ENCODE measurements at regions not wholly inside any gene's neighbourhood (a gene's known extent, or its start where the extent isn't known, plus 50 kb on each side); places are given as distances from the start of the nearest gene placed in this dataset.

GRCh38 chr4:141425124-141425523, 204.4 kb downstream of the ZNF330 start (continued):
- TF ChIP-seq ZNF425 (CRISPR knock-in tag; conservative IDR thresholded peaks at IDR 0.05) (no peak), FOXP1 (CRISPR knock-in tag; IDR thresholded peaks at IDR 0.05; ENCODE audit: borderline replicate concordance) (no peak), SMAD3 (CRISPR knock-in tag; IDR thresholded peaks at IDR 0.05; ENCODE audit: borderline replicate concordance) (no peak)
- TF ChIP-seq, protein P1, sequence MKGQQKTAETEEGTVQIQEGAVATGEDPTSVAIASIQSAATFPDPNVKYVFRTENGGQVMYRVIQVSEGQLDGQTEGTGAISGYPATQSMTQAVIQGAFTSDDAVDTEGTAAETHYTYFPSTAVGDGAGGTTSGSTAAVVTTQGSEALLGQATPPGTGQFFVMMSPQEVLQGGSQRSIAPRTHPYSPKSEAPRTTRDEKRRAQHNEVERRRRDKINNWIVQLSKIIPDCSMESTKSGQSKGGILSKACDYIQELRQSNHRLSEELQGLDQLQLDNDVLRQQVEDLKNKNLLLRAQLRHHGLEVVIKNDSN (CRISPR knock-in tag; IDR thresholded peaks at IDR 0.05): no peak
- TF ChIP-seq, protein P2, sequence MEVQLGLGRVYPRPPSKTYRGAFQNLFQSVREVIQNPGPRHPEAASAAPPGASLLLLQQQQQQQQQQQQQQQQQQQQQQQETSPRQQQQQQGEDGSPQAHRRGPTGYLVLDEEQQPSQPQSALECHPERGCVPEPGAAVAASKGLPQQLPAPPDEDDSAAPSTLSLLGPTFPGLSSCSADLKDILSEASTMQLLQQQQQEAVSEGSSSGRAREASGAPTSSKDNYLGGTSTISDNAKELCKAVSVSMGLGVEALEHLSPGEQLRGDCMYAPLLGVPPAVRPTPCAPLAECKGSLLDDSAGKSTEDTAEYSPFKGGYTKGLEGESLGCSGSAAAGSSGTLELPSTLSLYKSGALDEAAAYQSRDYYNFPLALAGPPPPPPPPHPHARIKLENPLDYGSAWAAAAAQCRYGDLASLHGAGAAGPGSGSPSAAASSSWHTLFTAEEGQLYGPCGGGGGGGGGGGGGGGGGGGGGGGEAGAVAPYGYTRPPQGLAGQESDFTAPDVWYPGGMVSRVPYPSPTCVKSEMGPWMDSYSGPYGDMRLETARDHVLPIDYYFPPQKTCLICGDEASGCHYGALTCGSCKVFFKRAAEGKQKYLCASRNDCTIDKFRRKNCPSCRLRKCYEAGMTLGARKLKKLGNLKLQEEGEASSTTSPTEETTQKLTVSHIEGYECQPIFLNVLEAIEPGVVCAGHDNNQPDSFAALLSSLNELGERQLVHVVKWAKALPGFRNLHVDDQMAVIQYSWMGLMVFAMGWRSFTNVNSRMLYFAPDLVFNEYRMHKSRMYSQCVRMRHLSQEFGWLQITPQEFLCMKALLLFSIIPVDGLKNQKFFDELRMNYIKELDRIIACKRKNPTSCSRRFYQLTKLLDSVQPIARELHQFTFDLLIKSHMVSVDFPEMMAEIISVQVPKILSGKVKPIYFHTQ (CRISPR knock-in tag; IDR thresholded peaks at IDR 0.05): no peak

GRCh38 chr4:141427726-141428296, 207.1 kb downstream of the ZNF330 start:
- ChIA-PET CTCF (no interaction called here), POLR2A (no interaction called here)
- Mint-ChIP-seq H3K27ac (no peak overlapping the region), H3K27me3 (ENCODE audit: low read depth) (no peaks in the 10 kb centered on the region), H3K4me3 (no peak overlapping the region), H3K4me1 (no peaks in the 10 kb centered on the region), H3K36me3 (no peaks in the 10 kb centered on the region), H3K9me3 (peaks cover 4% of the 10 kb centered on the region)
- DNase-seq (ENCODE audit: low spot score) (no peak), ATAC-seq (no peak)
- no peak for TF ChIP-seq NFYB (CRISPR knock-in tag; conservative IDR thresholded peaks at IDR 0.05; ENCODE audit: low read depth)
- no peak for TF ChIP-seq NR3C1 (CRISPR knock-in tag; conservative IDR thresholded peaks at IDR 0.05; ENCODE audit: low read depth)
- no peak for TF ChIP-seq IRF2 (CRISPR knock-in tag; IDR thresholded peaks at IDR 0.05; ENCODE audit: borderline replicate concordance, low read depth)
- no peak for TF ChIP-seq ERG (CRISPR knock-in tag; IDR thresholded peaks at IDR 0.05)
- no peak for TF ChIP-seq TEAD1 (CRISPR knock-in tag; IDR thresholded peaks at IDR 0.05)
- TF ChIP-seq, protein P3, sequence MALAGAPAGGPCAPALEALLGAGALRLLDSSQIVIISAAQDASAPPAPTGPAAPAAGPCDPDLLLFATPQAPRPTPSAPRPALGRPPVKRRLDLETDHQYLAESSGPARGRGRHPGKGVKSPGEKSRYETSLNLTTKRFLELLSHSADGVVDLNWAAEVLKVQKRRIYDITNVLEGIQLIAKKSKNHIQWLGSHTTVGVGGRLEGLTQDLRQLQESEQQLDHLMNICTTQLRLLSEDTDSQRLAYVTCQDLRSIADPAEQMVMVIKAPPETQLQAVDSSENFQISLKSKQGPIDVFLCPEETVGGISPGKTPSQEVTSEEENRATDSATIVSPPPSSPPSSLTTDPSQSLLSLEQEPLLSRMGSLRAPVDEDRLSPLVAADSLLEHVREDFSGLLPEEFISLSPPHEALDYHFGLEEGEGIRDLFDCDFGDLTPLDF (CRISPR knock-in tag; IDR thresholded peaks at IDR 0.05): no peak
- no peak for TF ChIP-seq SOX15 (CRISPR knock-in tag; IDR thresholded peaks at IDR 0.05)
- TF ChIP-seq CBFB (CRISPR knock-in tag; IDR thresholded peaks at IDR 0.05; ENCODE audit: low read depth): no peak
- TF ChIP-seq, protein P4, sequence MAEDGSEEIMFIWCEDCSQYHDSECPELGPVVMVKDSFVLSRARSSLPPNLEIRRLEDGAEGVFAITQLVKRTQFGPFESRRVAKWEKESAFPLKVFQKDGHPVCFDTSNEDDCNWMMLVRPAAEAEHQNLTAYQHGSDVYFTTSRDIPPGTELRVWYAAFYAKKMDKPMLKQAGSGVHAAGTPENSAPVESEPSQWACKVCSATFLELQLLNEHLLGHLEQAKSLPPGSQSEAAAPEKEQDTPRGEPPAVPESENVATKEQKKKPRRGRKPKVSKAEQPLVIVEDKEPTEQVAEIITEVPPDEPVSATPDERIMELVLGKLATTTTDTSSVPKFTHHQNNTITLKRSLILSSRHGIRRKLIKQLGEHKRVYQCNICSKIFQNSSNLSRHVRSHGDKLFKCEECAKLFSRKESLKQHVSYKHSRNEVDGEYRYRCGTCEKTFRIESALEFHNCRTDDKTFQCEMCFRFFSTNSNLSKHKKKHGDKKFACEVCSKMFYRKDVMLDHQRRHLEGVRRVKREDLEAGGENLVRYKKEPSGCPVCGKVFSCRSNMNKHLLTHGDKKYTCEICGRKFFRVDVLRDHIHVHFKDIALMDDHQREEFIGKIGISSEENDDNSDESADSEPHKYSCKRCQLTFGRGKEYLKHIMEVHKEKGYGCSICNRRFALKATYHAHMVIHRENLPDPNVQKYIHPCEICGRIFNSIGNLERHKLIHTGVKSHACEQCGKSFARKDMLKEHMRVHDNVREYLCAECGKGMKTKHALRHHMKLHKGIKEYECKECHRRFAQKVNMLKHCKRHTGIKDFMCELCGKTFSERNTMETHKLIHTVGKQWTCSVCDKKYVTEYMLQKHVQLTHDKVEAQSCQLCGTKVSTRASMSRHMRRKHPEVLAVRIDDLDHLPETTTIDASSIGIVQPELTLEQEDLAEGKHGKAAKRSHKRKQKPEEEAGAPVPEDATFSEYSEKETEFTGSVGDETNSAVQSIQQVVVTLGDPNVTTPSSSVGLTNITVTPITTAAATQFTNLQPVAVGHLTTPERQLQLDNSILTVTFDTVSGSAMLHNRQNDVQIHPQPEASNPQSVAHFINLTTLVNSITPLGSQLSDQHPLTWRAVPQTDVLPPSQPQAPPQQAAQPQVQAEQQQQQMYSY (CRISPR knock-in tag; IDR thresholded peaks at IDR 0.05): no peak
- no peak for TF ChIP-seq ZNF317 (CRISPR knock-in tag; IDR thresholded peaks at IDR 0.05; ENCODE audit: borderline replicate concordance, low read depth)
- TF ChIP-seq NFATC4 (CRISPR knock-in tag; IDR thresholded peaks at IDR 0.05): no peak

Measured in WTC11 (cell line).